SK-N-SH (cell line): ENCODE measurements at regions not wholly inside any gene's neighbourhood (a gene's known extent, or its start where the extent isn't known, plus 50 kb on each side); places are given as distances from the start of the nearest gene placed in this dataset.

Experiments
- JUND ChIP-seq: IDR thresholded peaks from 2 replicates; pipeline ENCODE4 v1.4.0; 2012
- NFIC ChIP-seq: IDR thresholded peaks from 2 replicates; pipeline ENCODE4 v1.4.0; 2012; ENCODE audit warnings: borderline replicate concordance
- TF ChIP-seq, protein P1 (sequence below): fragments of 200-600 bp; sonication (generic); IDR thresholded peaks from 2 replicates; pipeline ENCODE4 v1.6.1; 2017; ENCODE audit warnings: antibody characterized with exemption, mild to moderate bottlenecking, moderate library complexity

- TF ChIP-seq JUND = no peak
- TF ChIP-seq, protein P1, sequence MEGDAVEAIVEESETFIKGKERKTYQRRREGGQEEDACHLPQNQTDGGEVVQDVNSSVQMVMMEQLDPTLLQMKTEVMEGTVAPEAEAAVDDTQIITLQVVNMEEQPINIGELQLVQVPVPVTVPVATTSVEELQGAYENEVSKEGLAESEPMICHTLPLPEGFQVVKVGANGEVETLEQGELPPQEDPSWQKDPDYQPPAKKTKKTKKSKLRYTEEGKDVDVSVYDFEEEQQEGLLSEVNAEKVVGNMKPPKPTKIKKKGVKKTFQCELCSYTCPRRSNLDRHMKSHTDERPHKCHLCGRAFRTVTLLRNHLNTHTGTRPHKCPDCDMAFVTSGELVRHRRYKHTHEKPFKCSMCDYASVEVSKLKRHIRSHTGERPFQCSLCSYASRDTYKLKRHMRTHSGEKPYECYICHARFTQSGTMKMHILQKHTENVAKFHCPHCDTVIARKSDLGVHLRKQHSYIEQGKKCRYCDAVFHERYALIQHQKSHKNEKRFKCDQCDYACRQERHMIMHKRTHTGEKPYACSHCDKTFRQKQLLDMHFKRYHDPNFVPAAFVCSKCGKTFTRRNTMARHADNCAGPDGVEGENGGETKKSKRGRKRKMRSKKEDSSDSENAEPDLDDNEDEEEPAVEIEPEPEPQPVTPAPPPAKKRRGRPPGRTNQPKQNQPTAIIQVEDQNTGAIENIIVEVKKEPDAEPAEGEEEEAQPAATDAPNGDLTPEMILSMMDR = no peak
- TF ChIP-seq NFIC = no peak
These were observed 145.7 kb downstream of the RBFOX3 start for GRCh38 chr17:79465011-79465680.
